ENCODE measurements at regions not wholly inside any gene's neighbourhood (a gene's known extent, or its start where the extent isn't known, plus 50 kb on each side); places are given as distances from the start of the nearest gene placed in this dataset.

DNA sequence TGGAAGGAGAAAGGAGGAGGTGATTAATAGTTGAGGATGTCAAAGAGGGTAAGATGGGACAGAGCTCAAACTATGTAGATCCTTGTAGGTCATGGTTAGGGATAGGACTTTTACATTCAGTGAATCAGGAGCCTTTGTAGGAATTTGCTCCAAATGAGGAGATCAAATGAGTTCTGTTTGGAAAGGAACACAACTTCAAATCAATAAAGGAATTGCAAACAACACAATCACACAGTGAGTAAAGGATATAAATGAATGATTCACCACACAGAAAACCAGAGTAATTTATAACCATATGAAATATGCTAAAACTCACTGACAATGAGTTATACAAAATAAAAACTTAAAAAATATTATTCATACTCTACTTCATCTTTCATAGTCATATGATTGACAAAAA lies 480.8 kb upstream of the EPHA7 start:
- DNase-seq (ENCODE audit: low read depth, low spot score) (no peak), ATAC-seq (no peak)
- Histone ChIP-seq H3K4me3 (replicated peaks in 1 of 2; ENCODE audit: low read depth in 1 of 2, low read length in 2 of 2) (no peak overlapping the region), H3K4me1 (ENCODE audit: control insufficient read depth in 1 of 2, insufficient read depth in 2 of 2, low read length in 2 of 2) (no peaks in the 10 kb centered on the region), H2AFZ (ENCODE audit: low read depth, low read length, poor library complexity, severe bottlenecking) (no peak overlapping the region), H3K9ac (ENCODE audit: low read length) (no peak overlapping the region), H3K4me2 (ENCODE audit: low read length) (no peak overlapping the region), H3K27me3 (ENCODE audit: insufficient read depth, low read length) (no peaks in the 10 kb centered on the region), H3K9me2 (ENCODE audit: insufficient read depth) (no peaks in the 10 kb centered on the region), H4K20me1 (ENCODE audit: insufficient read depth) (no peaks in the 10 kb centered on the region), H3K27ac (ENCODE audit: low read depth, low read length) (no peak overlapping the region), H3K79me2 (ENCODE audit: insufficient read depth, low read length) (no peaks in the 10 kb centered on the region), H3K9me3 (ENCODE audit: control insufficient read depth in 1 of 2, insufficient read depth in 1 of 2, low read depth in 1 of 2, low read length in 2 of 2) (peaks cover 4 to 6% of the 10 kb centered on the region in 2 experiments; a peak in 2 of 4 replicates), H3K36me3 (ENCODE audit: control insufficient read depth in 1 of 2, insufficient read depth in 2 of 2, low read length in 2 of 2) (no peaks in the 10 kb centered on the region)
- CTCF ChIA-PET: no interaction called here
- intact Hi-C loops (cut with micrococcal nuclease): no loop called here
- POLR2A ChIA-PET: no interaction called here
- no TSS peak for BruUV-seq (replicated peaks)
- TF ChIP-seq RAD21 (IDR thresholded peaks at IDR 0.05; ENCODE audit: low read depth): no peak
- TF ChIP-seq POLR2A (IDR thresholded peaks at IDR 0.05; ENCODE audit: borderline replicate concordance, extremely low read depth, insufficient read depth, insufficient read length): no peak
- TF ChIP-seq, protein P1, sequence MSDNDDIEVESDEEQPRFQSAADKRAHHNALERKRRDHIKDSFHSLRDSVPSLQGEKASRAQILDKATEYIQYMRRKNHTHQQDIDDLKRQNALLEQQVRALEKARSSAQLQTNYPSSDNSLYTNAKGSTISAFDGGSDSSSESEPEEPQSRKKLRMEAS (IDR thresholded peaks at IDR 0.05): no peak
- no peak for TF ChIP-seq ZNF274 (IDR thresholded peaks at IDR 0.05; ENCODE audit: low read depth, low read length)
- no peak for TF ChIP-seq SP1 (IDR thresholded peaks at IDR 0.05; ENCODE audit: low read depth)
- TF ChIP-seq, protein P2, sequence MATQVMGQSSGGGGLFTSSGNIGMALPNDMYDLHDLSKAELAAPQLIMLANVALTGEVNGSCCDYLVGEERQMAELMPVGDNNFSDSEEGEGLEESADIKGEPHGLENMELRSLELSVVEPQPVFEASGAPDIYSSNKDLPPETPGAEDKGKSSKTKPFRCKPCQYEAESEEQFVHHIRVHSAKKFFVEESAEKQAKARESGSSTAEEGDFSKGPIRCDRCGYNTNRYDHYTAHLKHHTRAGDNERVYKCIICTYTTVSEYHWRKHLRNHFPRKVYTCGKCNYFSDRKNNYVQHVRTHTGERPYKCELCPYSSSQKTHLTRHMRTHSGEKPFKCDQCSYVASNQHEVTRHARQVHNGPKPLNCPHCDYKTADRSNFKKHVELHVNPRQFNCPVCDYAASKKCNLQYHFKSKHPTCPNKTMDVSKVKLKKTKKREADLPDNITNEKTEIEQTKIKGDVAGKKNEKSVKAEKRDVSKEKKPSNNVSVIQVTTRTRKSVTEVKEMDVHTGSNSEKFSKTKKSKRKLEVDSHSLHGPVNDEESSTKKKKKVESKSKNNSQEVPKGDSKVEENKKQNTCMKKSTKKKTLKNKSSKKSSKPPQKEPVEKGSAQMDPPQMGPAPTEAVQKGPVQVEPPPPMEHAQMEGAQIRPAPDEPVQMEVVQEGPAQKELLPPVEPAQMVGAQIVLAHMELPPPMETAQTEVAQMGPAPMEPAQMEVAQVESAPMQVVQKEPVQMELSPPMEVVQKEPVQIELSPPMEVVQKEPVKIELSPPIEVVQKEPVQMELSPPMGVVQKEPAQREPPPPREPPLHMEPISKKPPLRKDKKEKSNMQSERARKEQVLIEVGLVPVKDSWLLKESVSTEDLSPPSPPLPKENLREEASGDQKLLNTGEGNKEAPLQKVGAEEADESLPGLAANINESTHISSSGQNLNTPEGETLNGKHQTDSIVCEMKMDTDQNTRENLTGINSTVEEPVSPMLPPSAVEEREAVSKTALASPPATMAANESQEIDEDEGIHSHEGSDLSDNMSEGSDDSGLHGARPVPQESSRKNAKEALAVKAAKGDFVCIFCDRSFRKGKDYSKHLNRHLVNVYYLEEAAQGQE (IDR thresholded peaks at IDR 0.05; ENCODE audit: low read depth): no peak
- TF ChIP-seq CEBPB (IDR thresholded peaks at IDR 0.05; ENCODE audit: low read depth): no peak
- no peak for TF ChIP-seq EZH2phosphoT487 (IDR thresholded peaks at IDR 0.05; ENCODE audit: borderline replicate concordance)
- TF ChIP-seq, protein P3, sequence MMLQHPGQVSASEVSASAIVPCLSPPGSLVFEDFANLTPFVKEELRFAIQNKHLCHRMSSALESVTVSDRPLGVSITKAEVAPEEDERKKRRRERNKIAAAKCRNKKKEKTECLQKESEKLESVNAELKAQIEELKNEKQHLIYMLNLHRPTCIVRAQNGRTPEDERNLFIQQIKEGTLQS (IDR thresholded peaks at IDR 0.05): no peak
- RAD21 ChIA-PET (ENCODE audit: low non-redundant PET in 1 of 2, low total read pairs in 2 of 2, uncharacterized antibody in 2 of 2, unreplicated experiment in 2 of 2): no interaction called here

Measured in HCT116 (cell line).